ENCODE measurements at regions not wholly inside any gene's neighbourhood (a gene's known extent, or its start where the extent isn't known, plus 50 kb on each side); places are given as distances from the start of the nearest gene placed in this dataset.

DNA sequence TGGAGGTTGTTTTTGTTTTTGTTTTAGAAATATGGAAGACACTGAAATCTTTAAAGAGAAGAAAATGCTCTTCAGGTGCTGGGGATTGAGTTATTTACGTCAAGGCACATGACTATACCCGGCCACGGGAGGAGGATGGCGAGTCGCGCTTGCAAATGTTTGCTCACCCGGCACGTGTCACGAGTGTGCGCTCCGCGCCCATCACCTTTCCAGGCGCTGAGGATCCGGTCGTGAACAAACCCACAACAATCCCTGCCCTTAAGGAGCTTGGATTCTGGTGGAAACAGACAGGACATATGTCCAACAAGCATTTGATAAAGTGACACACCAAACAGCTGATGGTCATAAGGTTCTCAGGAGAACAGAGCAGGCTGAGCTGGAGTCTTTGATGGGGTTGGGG, 715.5 kb downstream of the BRD1 start:
- TF ChIP-seq, protein P1, sequence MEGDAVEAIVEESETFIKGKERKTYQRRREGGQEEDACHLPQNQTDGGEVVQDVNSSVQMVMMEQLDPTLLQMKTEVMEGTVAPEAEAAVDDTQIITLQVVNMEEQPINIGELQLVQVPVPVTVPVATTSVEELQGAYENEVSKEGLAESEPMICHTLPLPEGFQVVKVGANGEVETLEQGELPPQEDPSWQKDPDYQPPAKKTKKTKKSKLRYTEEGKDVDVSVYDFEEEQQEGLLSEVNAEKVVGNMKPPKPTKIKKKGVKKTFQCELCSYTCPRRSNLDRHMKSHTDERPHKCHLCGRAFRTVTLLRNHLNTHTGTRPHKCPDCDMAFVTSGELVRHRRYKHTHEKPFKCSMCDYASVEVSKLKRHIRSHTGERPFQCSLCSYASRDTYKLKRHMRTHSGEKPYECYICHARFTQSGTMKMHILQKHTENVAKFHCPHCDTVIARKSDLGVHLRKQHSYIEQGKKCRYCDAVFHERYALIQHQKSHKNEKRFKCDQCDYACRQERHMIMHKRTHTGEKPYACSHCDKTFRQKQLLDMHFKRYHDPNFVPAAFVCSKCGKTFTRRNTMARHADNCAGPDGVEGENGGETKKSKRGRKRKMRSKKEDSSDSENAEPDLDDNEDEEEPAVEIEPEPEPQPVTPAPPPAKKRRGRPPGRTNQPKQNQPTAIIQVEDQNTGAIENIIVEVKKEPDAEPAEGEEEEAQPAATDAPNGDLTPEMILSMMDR (IDR thresholded peaks at IDR 0.05 in 2 of 3, conservative IDR thresholded peaks at IDR 0.05 in 1 of 3; ENCODE audit: borderline replicate concordance in 1 of 3, insufficient read depth in 1 of 3, low read depth in 2 of 3, low read length in 2 of 3): no peak
- TF ChIP-seq SIN3A (IDR thresholded peaks at IDR 0.05; ENCODE audit: low read depth) (no peak), EZH2phosphoT487 (IDR thresholded peaks at IDR 0.05; ENCODE audit: borderline replicate concordance) (no peak)
